Epithelial cell of proximal tubule (primary cell): ENCODE measurements at regions not wholly inside any gene's neighbourhood (a gene's known extent, or its start where the extent isn't known, plus 50 kb on each side); places are given as distances from the start of the nearest gene placed in this dataset.

Source experiments
- DNase-seq: peaks from one replicate; pipeline ENCODE4 v3.0.0-alpha.2; 2011; ENCODE audit warnings: low read depth
- H3K4me3 ChIP-seq: 2 replicates; pipeline ENCODE4 v1.5.1; 2011; ENCODE audit warnings: low read depth, mild to moderate bottlenecking, low read length
- TF ChIP-seq, protein P1 (sequence below): conservative IDR thresholded peaks from 2 replicates; pipeline ENCODE4 v1.5.1; 2012; ENCODE audit warnings: low read depth, mild to moderate bottlenecking, low read length

DNA sequence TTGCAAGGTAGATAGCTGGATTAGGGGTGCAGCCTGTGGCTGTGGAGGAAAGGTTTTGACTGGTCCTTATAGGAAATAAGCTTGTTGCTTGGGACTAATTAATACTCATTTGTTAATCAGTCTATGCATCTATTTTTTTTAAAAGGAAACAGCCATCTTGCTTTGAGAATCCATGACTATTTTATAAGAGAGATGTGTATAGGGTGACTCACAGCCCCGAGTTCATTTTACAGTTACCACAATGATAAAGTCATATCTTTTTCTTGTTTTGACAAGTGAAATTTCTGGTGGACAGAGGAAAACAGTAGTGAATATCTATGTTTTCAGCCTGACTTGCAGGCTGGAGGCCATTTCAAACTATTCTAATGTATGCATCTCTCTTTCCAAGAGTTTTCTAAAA, 193.5 kb upstream of the CCDC68 start:
- no peak overlapping the region for H3K4me3 ChIP-seq
- TF ChIP-seq, protein P1, sequence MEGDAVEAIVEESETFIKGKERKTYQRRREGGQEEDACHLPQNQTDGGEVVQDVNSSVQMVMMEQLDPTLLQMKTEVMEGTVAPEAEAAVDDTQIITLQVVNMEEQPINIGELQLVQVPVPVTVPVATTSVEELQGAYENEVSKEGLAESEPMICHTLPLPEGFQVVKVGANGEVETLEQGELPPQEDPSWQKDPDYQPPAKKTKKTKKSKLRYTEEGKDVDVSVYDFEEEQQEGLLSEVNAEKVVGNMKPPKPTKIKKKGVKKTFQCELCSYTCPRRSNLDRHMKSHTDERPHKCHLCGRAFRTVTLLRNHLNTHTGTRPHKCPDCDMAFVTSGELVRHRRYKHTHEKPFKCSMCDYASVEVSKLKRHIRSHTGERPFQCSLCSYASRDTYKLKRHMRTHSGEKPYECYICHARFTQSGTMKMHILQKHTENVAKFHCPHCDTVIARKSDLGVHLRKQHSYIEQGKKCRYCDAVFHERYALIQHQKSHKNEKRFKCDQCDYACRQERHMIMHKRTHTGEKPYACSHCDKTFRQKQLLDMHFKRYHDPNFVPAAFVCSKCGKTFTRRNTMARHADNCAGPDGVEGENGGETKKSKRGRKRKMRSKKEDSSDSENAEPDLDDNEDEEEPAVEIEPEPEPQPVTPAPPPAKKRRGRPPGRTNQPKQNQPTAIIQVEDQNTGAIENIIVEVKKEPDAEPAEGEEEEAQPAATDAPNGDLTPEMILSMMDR = no peak
- no peak for DNase-seq

DNA sequence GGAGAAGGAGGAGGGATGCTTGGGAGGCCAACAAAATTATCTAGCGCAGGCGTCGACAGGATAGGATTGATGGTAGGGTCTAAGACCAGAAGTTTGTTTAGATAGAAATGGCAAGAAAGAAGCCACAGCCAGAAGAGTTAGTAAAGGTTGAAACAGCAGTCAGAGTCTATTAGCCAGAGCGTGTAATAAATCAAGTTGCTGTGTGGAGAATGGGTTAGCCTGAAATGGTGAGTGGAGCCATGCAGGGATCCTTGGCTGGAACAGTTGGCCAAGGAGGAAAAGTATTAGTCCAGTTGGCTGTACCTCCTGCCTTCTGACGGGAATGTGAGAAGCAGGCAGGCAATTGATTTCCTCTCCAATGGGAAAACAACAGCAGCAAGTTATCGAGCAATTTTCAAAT, 190.7 kb upstream of the CCDC68 start:
- TF ChIP-seq, protein P1 = no peak
- no peak for DNase-seq
- no peak overlapping the region for H3K4me3 ChIP-seq

DNA sequence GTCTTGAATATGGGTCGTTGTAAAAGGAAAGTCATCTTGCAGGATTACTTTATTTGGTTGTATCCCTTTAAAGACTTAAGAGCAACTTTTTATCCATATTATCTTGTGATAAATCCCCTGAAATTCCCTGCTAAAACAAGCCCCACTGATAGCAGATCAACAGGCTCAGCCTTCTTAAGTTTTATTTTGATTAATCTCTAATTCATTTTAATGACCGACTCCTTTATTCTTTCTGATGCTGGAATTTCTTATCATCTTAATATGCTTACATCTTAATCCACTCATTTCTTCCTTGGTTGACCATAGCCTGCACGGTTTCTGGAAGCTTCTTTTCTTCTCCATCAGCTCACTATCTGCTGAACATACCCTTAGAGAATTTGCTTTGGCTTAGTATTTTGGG, 188.5 kb upstream of the CCDC68 start:
- H3K4me3 ChIP-seq = no peak overlapping the region
- TF ChIP-seq, protein P1 = no peak
- DNase-seq = no peak

DNA sequence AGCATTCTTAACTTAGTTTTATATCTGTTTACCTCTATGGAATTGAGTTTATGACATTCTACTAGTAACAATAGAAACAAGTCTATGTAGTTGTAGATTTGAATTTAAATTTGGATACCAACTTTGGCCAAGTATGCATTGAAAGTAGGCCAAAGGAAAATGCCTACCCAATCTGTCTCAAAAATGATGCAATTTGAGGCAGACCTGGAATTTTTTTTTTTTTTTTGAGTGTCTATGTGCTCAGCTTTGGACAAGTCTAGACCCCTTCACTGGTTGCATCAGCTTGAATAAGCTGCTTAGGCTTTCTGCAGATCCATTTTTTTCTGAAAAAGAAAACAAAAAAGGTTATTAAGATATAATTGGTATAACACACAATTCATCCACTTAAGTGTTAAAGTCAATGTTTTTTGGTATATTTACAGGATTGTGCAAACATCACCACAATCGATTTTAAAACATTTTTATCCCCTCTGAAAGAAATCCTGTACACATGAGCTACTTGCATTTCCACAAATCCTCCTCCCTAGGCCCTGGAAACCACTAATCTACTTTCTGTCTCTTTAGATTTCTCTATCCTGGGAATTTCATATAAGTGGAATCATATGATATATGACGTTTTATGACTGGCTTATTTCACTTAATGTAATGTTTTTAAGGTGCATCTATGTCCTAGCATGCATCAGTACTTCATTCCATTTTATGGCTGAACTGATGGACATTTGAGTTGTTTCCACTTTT, 185.1 kb upstream of the CCDC68 start:
- TF ChIP-seq, protein P1 = no peak
- no peak overlapping the region for H3K4me3 ChIP-seq
- DNase-seq = no peak

DNA sequence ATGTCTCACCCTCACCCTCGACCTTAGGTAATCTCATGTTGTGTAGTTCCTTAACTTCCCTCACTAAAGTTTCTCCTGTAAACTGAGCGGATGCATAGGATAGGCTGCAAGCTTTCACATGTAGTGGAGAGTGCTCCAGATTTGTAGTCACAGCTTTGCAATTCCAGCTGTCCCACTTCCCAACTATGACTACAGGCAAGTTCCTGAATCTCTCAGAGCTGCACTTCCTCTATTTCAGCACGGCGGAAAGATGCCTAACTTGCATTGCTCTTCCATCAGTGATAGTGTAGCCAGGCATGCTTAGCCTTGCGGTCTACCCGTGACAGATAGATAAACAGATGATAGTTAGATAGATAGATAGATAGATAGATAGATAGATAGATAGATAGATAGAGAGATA, 183.1 kb upstream of the CCDC68 start:
- no peak overlapping the region for H3K4me3 ChIP-seq
- TF ChIP-seq, protein P1 = no peak
- no peak for DNase-seq

DNA sequence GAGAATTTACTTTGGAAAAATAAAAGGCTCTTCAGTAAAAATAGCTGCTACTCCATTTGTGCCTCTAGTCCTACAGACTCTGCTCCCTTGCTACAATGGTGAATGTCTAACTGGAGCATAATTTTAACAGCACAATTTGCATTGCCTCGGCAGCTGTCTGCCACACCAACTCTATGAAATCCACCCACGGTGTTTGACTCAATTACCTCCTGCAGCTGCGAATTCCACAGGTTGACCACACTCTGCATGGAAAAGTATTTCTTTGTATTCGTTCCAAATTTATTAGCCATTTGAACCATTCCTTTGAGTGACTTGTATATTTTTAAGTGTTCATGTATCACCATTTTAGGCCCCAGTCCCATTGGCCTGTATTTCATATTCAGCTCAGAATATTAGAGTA, 182.1 kb upstream of the CCDC68 start:
- DNase-seq = no peak
- TF ChIP-seq, protein P1 = no peak
- no peak overlapping the region for H3K4me3 ChIP-seq

DNA sequence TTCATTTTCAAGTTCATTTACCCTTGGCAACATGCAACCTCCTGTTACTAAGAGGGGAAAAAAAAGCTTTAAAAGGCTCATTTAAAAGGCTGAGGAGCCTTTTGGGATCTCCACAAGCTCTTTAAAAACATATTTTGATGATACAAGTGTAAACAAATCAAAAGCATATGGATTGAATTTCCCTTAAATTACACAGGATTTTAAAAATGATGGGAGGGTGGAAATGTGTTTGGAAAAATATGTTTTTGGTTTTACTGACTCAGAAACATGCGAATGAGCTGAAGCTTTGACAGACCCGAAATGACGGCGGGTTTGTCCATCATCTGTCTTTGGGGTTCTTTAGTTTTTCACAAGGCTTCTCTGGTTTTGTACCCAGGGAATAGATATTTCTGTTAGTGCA, 180.6 kb upstream of the CCDC68 start:
- TF ChIP-seq, protein P1 = no peak
- no peak overlapping the region for H3K4me3 ChIP-seq
- DNase-seq = no peak
